ENCODE measurements at regions not wholly inside any gene's neighbourhood (a gene's known extent, or its start where the extent isn't known, plus 50 kb on each side); places are given as distances from the start of the nearest gene placed in this dataset.

DNA sequence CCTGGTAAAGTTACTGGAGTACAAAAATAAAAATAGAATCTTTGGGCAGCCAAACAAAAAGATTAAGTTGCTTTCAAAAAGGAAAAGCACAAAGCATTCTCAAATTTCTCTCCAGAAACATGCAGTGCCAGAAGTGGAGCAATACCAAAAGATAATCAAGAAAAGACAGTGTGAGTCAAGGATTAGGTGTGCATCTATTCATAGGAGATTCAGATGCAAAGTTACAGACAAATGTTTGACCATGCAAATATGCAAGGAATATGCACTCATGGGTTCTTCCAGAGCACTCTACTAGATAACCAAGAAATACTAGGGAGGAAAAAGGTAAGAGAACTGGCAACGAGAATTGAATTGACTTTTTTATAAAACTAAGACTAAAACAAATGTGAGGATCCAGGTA lies 51.8 kb upstream of the CDH20 start:
- no peak overlapping the region for H3K27ac ChIP-seq
- no peak for TF ChIP-seq CTCF (IDR thresholded peaks at IDR 0.05)
- TF ChIP-seq ZFX (IDR thresholded peaks at IDR 0.05; ENCODE audit: borderline replicate concordance), result no peak

DNA sequence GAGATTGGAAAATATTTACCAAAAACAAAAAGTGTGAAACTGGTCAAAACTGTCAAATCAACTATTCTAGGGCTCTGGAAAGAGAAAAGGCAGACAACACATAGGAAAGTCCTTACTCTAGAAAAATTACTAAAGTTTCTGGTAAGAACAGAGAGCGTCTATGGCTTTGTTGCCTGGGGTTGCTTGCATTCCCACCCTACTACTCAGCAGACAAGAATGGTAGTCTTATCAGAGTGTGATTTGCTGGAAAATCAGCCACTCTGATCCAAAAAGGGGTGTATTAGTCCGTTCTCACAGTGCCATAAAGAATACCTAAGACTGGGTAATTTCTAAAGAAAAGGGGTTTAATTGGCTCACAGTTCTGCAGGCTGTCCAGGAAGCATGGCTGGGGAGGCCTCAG lies 50.3 kb upstream of the CDH20 start:
- TF ChIP-seq ZFX (IDR thresholded peaks at IDR 0.05; ENCODE audit: borderline replicate concordance) (no peak), CTCF (IDR thresholded peaks at IDR 0.05) (no peak)

More for the DNA sequence above, 50.3 kb upstream of the CDH20 start:
- H3K27ac ChIP-seq, result no peak overlapping the region
